Coronary artery (tissue), 2 donors: ENCODE measurements at regions not wholly inside any gene's neighbourhood (a gene's known extent, or its start where the extent isn't known, plus 50 kb on each side); places are given as distances from the start of the nearest gene placed in this dataset.

ENCODE experiments used
- DNase-seq: peaks from one replicate; pipeline ENCODE4 v3.0.0-alpha.2; 2017; ENCODE audit warnings: low spot score
- H3K27ac ChIP-seq, 2 donors: fragments of 200-600 bp; sonication (generic); one replicate each; pipeline ENCODE4 v1.5.1; 2016 to 2019
- H3K4me3 ChIP-seq: fragments of 200-600 bp; sonication (generic); 2 replicates; pipeline ENCODE4 v1.5.1; 2016; ENCODE audit warnings: mild to moderate bottlenecking, moderate library complexity
- TF ChIP-seq, protein P1 (sequence below): fragments of 200-600 bp; sonication (generic); IDR thresholded peaks from one replicate; pipeline ENCODE4 v1.5.1; 2019; ENCODE audit warnings: antibody characterized with exemption

DNA sequence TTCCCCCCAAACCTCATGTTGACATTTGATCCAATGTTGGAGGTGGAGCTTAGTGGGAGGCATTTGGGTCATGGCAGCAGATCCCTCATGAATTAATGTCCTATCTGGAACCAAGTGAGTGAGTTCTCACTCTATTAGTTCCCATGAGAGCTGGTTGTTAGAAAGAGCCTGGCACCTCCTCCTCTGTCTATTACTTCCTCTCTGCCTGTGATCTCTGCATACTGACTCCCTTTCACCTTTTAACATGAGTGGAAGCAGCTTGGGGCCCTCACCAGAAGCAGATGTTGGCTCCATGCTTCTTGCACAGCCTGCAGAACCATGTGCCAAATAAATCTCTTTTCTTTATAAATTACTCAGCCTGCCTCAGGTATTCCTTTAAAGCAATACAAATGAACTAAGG is 127.3 kb upstream of the RALGAPA2 start:
- Histone ChIP-seq H3K4me3 (no peak overlapping the region), H3K27ac (no peak overlapping the region)
- TF ChIP-seq, protein P1, sequence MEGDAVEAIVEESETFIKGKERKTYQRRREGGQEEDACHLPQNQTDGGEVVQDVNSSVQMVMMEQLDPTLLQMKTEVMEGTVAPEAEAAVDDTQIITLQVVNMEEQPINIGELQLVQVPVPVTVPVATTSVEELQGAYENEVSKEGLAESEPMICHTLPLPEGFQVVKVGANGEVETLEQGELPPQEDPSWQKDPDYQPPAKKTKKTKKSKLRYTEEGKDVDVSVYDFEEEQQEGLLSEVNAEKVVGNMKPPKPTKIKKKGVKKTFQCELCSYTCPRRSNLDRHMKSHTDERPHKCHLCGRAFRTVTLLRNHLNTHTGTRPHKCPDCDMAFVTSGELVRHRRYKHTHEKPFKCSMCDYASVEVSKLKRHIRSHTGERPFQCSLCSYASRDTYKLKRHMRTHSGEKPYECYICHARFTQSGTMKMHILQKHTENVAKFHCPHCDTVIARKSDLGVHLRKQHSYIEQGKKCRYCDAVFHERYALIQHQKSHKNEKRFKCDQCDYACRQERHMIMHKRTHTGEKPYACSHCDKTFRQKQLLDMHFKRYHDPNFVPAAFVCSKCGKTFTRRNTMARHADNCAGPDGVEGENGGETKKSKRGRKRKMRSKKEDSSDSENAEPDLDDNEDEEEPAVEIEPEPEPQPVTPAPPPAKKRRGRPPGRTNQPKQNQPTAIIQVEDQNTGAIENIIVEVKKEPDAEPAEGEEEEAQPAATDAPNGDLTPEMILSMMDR: no peak
- DNase-seq: no peak

DNA sequence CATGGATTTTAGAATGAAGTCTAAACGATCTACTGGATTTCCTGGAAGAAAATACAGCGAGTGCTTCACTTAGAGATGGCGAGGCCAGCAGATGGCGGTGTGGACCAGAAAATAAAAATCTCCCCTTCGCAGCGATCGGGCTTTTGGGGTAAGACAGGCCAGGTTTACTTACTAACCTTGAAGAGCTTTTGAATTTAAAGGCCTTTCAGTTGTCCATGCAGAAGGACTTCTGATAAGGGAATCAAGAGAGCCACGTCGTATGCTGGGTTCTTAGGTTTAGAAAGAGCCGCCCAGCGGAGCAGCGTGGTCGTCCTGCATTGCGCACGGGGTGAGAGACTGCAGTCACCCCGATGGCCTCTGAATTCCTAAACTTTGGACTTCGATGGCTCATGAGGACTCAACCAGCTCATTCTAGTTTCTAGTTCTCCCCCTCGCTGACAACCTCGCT is 125.2 kb upstream of the RALGAPA2 start:
- H3K4me3 ChIP-seq: no peak overlapping the region
- TF ChIP-seq, protein P1: peak; percentile 41
- DNase-seq: no peak
- no peak overlapping the region for H3K27ac ChIP-seq

DNA sequence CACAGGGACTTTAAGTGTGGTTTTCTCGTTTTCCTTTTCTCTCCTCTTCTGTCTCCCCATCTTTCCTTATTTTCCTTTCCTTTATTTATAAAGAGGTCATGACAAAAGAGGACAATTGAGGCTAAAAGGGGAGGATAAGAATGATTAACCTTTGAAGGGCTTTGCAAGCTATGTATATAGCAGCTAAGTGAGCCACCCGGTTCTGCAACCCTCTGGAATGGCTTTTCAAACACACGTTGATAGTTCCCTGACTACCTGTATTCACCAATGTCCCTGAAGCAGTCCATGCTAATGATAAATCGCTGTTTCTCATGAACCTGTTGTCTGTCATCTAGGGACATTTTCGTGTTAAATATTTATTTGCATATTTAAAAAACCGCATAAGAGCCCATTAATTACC is 124.4 kb upstream of the RALGAPA2 start:
- no peak overlapping the region for H3K27ac ChIP-seq
- H3K4me3 ChIP-seq: no peak overlapping the region
- TF ChIP-seq, protein P1: no peak
- no peak for DNase-seq

DNA sequence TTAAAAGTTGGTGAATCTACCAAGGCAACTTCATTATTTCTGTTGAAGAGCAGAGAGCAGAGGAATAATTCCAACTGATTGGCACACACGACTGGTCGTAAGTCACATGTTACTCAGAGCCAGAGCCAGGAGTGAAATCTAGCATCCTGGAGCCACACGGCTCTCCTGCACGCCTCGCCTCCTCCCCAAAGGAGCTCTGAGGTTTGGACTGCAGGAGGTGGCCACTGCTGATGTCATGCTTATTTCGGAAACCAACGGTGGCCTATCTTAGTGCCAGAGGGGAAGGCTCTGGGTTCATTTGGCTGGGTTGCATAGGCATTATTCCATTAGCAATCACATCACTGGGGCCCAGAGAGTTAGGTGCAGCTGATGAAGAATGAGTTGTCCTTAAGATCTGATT is 123.5 kb upstream of the RALGAPA2 start:
- TF ChIP-seq, protein P1: no peak
- no peak overlapping the region for H3K4me3 ChIP-seq
- H3K27ac ChIP-seq: no peak overlapping the region
- no peak for DNase-seq

DNA sequence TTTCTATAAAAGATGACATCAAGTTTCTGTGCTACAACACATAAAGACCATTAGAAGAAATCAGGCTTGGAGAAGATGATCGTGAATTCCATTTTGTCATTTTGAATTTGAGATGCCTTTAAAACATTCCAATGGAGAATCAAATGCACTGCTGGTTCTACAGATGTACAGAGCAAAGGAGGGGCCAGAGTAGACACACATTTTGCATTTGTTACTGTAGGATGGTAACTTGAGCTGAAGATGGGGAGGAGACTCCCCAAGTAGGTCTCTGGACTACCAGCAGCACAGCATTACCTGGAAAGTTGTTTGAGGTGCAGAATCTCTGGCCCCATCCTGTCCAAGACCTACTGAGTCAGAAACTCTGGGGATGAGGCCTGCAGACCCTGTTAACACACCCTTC is 121.6 kb upstream of the RALGAPA2 start:
- TF ChIP-seq, protein P1: no peak
- Histone ChIP-seq H3K4me3 (no peak overlapping the region), H3K27ac (no peak overlapping the region)
- DNase-seq: no peak

DNA sequence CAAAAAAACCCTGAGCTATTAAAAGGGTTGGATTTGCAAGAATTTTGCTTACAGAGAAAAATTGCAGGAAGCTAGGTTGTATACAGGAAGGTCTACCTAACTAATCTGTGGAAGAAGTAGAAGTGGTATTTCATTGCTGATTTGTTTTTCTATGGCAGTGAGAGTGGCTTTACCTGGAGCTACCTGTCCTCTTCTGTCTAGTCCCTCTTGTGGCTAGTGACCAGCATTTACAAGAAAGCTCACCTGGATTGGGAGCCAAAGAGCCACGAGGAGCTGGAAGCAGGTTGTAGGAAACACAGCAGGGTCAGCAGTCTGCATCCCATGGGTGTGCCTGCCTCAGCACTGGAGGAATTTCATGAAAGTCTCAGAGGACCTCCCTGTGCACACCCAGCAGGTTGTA is 120.3 kb upstream of the RALGAPA2 start:
- Histone ChIP-seq H3K27ac (no peak overlapping the region), H3K4me3 (no peak overlapping the region)
- TF ChIP-seq, protein P1: no peak
- DNase-seq: no peak

DNA sequence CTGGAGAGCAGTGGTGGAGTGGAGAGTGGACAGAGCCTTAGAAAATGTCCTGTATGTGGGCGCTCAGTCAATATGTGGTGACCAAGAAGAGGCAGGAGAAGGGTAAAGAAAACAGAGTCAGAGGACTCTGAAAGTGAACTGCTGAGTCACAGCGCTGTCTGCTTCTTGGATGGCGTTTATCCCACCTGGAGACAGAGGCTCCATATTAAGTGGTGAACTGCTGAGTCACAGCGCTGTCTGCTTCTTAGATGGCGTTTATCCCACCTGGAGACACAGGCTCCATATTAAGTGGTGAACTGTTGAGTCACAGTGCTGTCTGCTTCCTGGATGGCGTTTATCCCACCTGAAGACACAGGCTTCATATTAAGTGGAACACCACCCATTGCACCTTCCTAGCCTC is 119.3 kb upstream of the RALGAPA2 start:
- DNase-seq: no peak
- Histone ChIP-seq H3K4me3 (no peak overlapping the region), H3K27ac (no peak overlapping the region)
- TF ChIP-seq, protein P1: no peak
